ENCODE measurements at regions not wholly inside any gene's neighbourhood (a gene's known extent, or its start where the extent isn't known, plus 50 kb on each side); places are given as distances from the start of the nearest gene placed in this dataset.

GRCh38 chr16:5722116-5722619, 624.6 kb upstream of the EEF2KMT start:
- FAIRE-seq (no peak), DNase-seq (ENCODE audit: low spot score) (no peak)

- DNase-seq (ENCODE audit: low spot score) = no peak
- no peak for FAIRE-seq
These were observed 617.6 kb upstream of the EEF2KMT start for GRCh38 chr16:5715155-5715554.

- FAIRE-seq (no peak), DNase-seq (ENCODE audit: low spot score) (peak; percentile 38)
These were observed 612.3 kb upstream of the EEF2KMT start for GRCh38 chr16:5709889-5710288.

- DNase-seq (ENCODE audit: low spot score) (peak; percentile 13), FAIRE-seq (no peak)
These were observed 608.6 kb upstream of the EEF2KMT start for GRCh38 chr16:5706211-5706610.

- FAIRE-seq (no peak), DNase-seq (ENCODE audit: low spot score) (no peak)
These were observed 606.7 kb upstream of the EEF2KMT start for GRCh38 chr16:5704271-5704670.

- DNase-seq (ENCODE audit: low spot score) (no peak), FAIRE-seq (no peak)
These were observed 595.8 kb upstream of the EEF2KMT start for GRCh38 chr16:5693426-5693825.

GRCh38 chr16:5681966-5682365, 584.4 kb upstream of the EEF2KMT start:
- no peak for DNase-seq (ENCODE audit: low spot score)
- FAIRE-seq = no peak

GRCh38 chr16:5678371-5678770, 580.8 kb upstream of the EEF2KMT start:
- FAIRE-seq (no peak), DNase-seq (ENCODE audit: low spot score) (peak; percentile 55)

GRCh38 chr16:5671421-5671820, 573.8 kb upstream of the EEF2KMT start:
- no peak for FAIRE-seq

GRCh38 chr16:5670198-5670597, 572.6 kb upstream of the EEF2KMT start:
- FAIRE-seq = no peak
- no peak for DNase-seq (ENCODE audit: low spot score)

More at GRCh38 chr16:5671421-5671820, 573.8 kb upstream of the EEF2KMT start:
- DNase-seq (ENCODE audit: low spot score) = no peak

GRCh38 chr16:5668553-5668952, 571.0 kb upstream of the EEF2KMT start:
- DNase-seq (ENCODE audit: low spot score) (no peak), FAIRE-seq (no peak)

- FAIRE-seq = no peak
These were observed 568.2 kb upstream of the EEF2KMT start for GRCh38 chr16:5665834-5666233.

GRCh38 chr16:5653789-5654188, 556.2 kb upstream of the EEF2KMT start:
- DNase-seq (ENCODE audit: low spot score) (no peak), FAIRE-seq (no peak)

More at GRCh38 chr16:5665834-5666233, 568.2 kb upstream of the EEF2KMT start:
- no peak for DNase-seq (ENCODE audit: low spot score)

- peak; percentile 95 for FAIRE-seq
- DNase-seq (ENCODE audit: low spot score) = no peak
These were observed 555.4 kb upstream of the EEF2KMT start for GRCh38 chr16:5653041-5653440.

GRCh38 chr16:5649762-5650743, 552.5 kb upstream of the EEF2KMT start:
- DNase-seq (ENCODE audit: low spot score) (no peak), FAIRE-seq (no peak)

- no peak for FAIRE-seq
- no peak for DNase-seq (ENCODE audit: low spot score)
These were observed 549.5 kb upstream of the EEF2KMT start for GRCh38 chr16:5647051-5647450.

- no peak for FAIRE-seq
- DNase-seq (ENCODE audit: low spot score) = no peak
These were observed 546.4 kb upstream of the EEF2KMT start for GRCh38 chr16:5643855-5644531.

GRCh38 chr16:5642436-5642835, 544.8 kb upstream of the EEF2KMT start:
- FAIRE-seq (no peak), DNase-seq (ENCODE audit: low spot score) (no peak)

- DNase-seq (ENCODE audit: low spot score) (no peak), FAIRE-seq (no peak)
These were observed 544.4 kb upstream of the EEF2KMT start for GRCh38 chr16:5642011-5642410.

- no peak for DNase-seq (ENCODE audit: low spot score)
- FAIRE-seq = no peak
These were observed 543.3 kb upstream of the EEF2KMT start for GRCh38 chr16:5640883-5641282.

GRCh38 chr16:5639531-5639930, 541.9 kb upstream of the EEF2KMT start:
- no peak for FAIRE-seq
- DNase-seq (ENCODE audit: low spot score) = no peak

- no peak for FAIRE-seq
- no peak for DNase-seq (ENCODE audit: low spot score)
These were observed 537.7 kb upstream of the EEF2KMT start for GRCh38 chr16:5635331-5635730.
